Spleen (tissue), 11 donors: ENCODE measurements at regions not wholly inside any gene's neighbourhood (a gene's known extent, or its start where the extent isn't known, plus 50 kb on each side); places are given as distances from the start of the nearest gene placed in this dataset.
A peak's percentile ranks its signal among the peaks of the same experiment; 100 is the strongest.

Source experiments
- DNase-seq: peaks from one replicate; pipeline ENCODE4 v3.0.0-alpha.2; 2020
- H3K27ac ChIP-seq, 8 donors: fragments of 200-600 bp; sonication (generic) in 7 of 8; 1 replicate in 4 of 8; 2 replicates in 4 of 8; pipeline versions ENCODE4 v1.5.0 to v1.8.0; 2016 to 2021; ENCODE audit warnings: inconsistent platforms in 4 of 8, mild to moderate bottlenecking in 4 of 8, moderate library complexity in 1 of 8
- H3K27me3 ChIP-seq, 7 donors: fragments of 200-600 bp; sonication (generic) in 6 of 7; replicated peaks in 1 of 7; 1 replicate in 4 of 7; 2 replicates in 3 of 7; pipeline versions ENCODE4 v1.5.0 to v1.8.0; 2016 to 2021; ENCODE audit warnings: inconsistent platforms in 3 of 7, mild to moderate bottlenecking in 1 of 7
- H3K36me3 ChIP-seq, 6 donors: fragments of 200-600 bp; sonication (generic) in 5 of 6; 1 replicate in 4 of 6; 2 replicates in 2 of 6; pipeline versions ENCODE4 v1.5.0 to v1.8.0; 2016 to 2021; ENCODE audit warnings: inconsistent platforms in 2 of 6
- H3K4me1 ChIP-seq, 6 donors: fragments of 200-600 bp; sonication (generic) in 5 of 6; 1 replicate in 3 of 6; 2 replicates in 3 of 6; pipeline versions ENCODE4 v1.5.0 to v1.8.0; 2016 to 2021; ENCODE audit warnings: inconsistent platforms in 3 of 6
- H3K4me3 ChIP-seq, 8 donors: fragments of 200-600 bp; sonication (generic) in 7 of 8; 1 replicate in 4 of 8; 2 replicates in 4 of 8; pipeline versions ENCODE4 v1.5.0 to v1.8.0; 2016 to 2021; ENCODE audit warnings: inconsistent platforms in 4 of 8, mild to moderate bottlenecking in 4 of 8, moderate library complexity in 2 of 8
- H3K9me3 ChIP-seq, 8 donors: fragments of 200-600 bp; sonication (generic) in 7 of 8; 1 replicate in 4 of 8; 2 replicates in 4 of 8; pipeline versions ENCODE4 v1.5.0 to v1.8.0; 2016 to 2021; ENCODE audit warnings: inconsistent platforms in 4 of 8
- CTCF ChIP-seq, 11 experiments: fragments of 200-600 bp in 7 of 11; fragments of 450-650 bp in 4 of 11; sonication (generic) in 4 of 11; IDR thresholded peaks in 8 of 11; conservative IDR thresholded peaks in 3 of 11; 1 replicate in 7 of 11; 2 replicates in 4 of 11; pipeline versions ENCODE4 v1.4.0 to v1.8.0; 2016 to 2021; ENCODE audit warnings: antibody characterized with exemption in 11 of 11, inconsistent platforms in 4 of 11, mild to moderate bottlenecking in 1 of 11
- POLR2A ChIP-seq, 3 donors: fragments of 450-650 bp; IDR thresholded peaks; one replicate each; pipeline ENCODE4 v1.5.1; 2017; ENCODE audit warnings: antibody characterized with exemption in 3 of 3, mild to moderate bottlenecking in 1 of 3
- POLR2AphosphoS5 ChIP-seq, 3 donors: sonication (generic); formaldehyde crosslinking; IDR thresholded peaks; one replicate each; pipeline ENCODE4 v1.5.1; 2017; ENCODE audit warnings: antibody characterized with exemption in 3 of 3
- WGBS, 5 donors: extraction: QIAGEN DNeasy Blood & Tissue Kit in 3 of 5; methylation state at CpG; one replicate each; pipeline versions ENCODE4 v1.1.5 to v1.1.7; 2013 to 2018; 5-methylcytosine and 5-hydroxymethylcytosine counted together
- intact Hi-C: fragments of 100-400 bp; cut with DNase I; formaldehyde crosslinking; loops from one replicate; pipeline ENCODE4 v1.15.0; 2023; ENCODE audit warnings: low total_unique reads
- donor health status: healthy with polysubstance abuse.
- donor health status: DM: no; HTN: no; CAD: no; lungs with moderate emphysema.
- donor health status: DM: no; HTN: no; CAD: no.
- donor health status: Bipolar disorder and iron deficiency.
- donor health status: healthy.
- donor health status: DM: no; HTN: no; CAD: no.
- donor health status: DM: yes; HTN: yes; CAD: no.

GRCh38 chr14:97029800-97030199 is 232.6 kb downstream of the VRK1 start:
- DNase-seq, result no peak
- Histone ChIP-seq H3K9me3 (peaks cover 0 to 7% (median 0%) of the 10 kb centered on the region in 8 donors), H3K4me3 (no peak overlapping the region), H3K27ac (no peak overlapping the region), H3K4me1 (peaks cover 0 to 11% (median 9%) of the 10 kb centered on the region in 6 donors), H3K36me3 (no peaks in the 10 kb centered on the region), H3K27me3 (peaks cover 0 to 67% (median 20%) of the 10 kb centered on the region in 7 donors)
- 83 to 92% (median 85%) methylated on average over 2 of the region's 2 CpGs for WGBS, 5 donors
- TF ChIP-seq CTCF (IDR thresholded peaks at IDR 0.05 in 8 of 11, conservative IDR thresholded peaks at IDR 0.05 in 3 of 11) (no peak), POLR2A (IDR thresholded peaks at IDR 0.05) (no peak), POLR2AphosphoS5 (IDR thresholded peaks at IDR 0.05) (no peak)
- intact Hi-C loops, result no loop called here

DNA sequence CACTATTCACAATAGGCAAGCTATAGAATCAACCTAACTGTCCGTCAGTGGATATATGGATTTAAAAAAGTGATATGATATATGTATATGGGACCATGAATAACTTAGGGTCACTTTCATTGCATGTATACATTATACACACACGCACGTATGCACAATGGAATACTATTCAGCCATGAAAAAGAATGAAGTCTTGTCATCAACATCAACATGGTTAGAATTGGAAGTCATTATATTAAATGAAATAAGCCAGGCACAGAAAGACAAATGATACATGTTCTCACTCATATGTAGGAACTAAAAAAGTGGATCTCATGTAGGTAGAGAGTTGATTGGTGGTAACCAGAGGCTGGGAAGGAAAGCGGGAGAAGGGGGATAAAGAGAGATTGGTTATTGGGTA is 234.3 kb downstream of the VRK1 start:
- WGBS, 5 donors, result 73 to 98% (median 89%) methylated on average over 4 of the region's 4 CpGs
- H3K9me3 ChIP-seq, result peaks cover 0 to 7% (median 0%) of the 10 kb centered on the region in 8 donors
- H3K27ac ChIP-seq, result no peak overlapping the region
- H3K4me1 ChIP-seq, result peaks cover 0 to 11% (median 9%) of the 10 kb centered on the region in 6 donors
- peaks cover 0 to 67% (median 20%) of the 10 kb centered on the region in 7 donors for H3K27me3 ChIP-seq
- DNase-seq, result no peak
- H3K36me3 ChIP-seq, result no peaks in the 10 kb centered on the region
- TF ChIP-seq CTCF (IDR thresholded peaks at IDR 0.05 in 8 of 11, conservative IDR thresholded peaks at IDR 0.05 in 3 of 11) (no peak), POLR2A (IDR thresholded peaks at IDR 0.05) (no peak), POLR2AphosphoS5 (IDR thresholded peaks at IDR 0.05) (no peak)
- intact Hi-C loops, result no loop called here
- no peak overlapping the region for H3K4me3 ChIP-seq

GRCh38 chr14:97033556-97034081 is 236.4 kb downstream of the VRK1 start:
- H3K36me3 ChIP-seq, result no peaks in the 10 kb centered on the region
- no peak for DNase-seq
- H3K4me3 ChIP-seq, result peak overlapping the region in 6 of 8 donors; percentile 2 to 64 (median 32)
- WGBS, 5 donors, result 24 to 67% (median 29%) methylated on average over 6 to 32 of the region's 32 CpGs
- peaks cover 0 to 11% (median 9%) of the 10 kb centered on the region in 6 donors for H3K4me1 ChIP-seq
- no peak for TF ChIP-seq POLR2A (IDR thresholded peaks at IDR 0.05)
- TF ChIP-seq POLR2AphosphoS5 (IDR thresholded peaks at IDR 0.05), result no peak
- no peak for TF ChIP-seq CTCF (IDR thresholded peaks at IDR 0.05 in 8 of 11, conservative IDR thresholded peaks at IDR 0.05 in 3 of 11)
- peaks cover 0 to 8% (median under 1%) of the 10 kb centered on the region in 8 donors for H3K9me3 ChIP-seq
- H3K27me3 ChIP-seq, result peaks cover 0 to 60% (median 20%) of the 10 kb centered on the region in 7 donors
- intact Hi-C loops, result no loop called here
- H3K27ac ChIP-seq, result no peak overlapping the region

GRCh38 chr14:97036086-97036852 is 239.1 kb downstream of the VRK1 start:
- peaks cover 6 to 34% (median 26%) of the 10 kb centered on the region in 8 donors for H3K9me3 ChIP-seq
- H3K27me3 ChIP-seq, result peaks cover 0 to 53% (median 20%) of the 10 kb centered on the region in 7 donors
- no peak for DNase-seq
- TF ChIP-seq POLR2A (IDR thresholded peaks at IDR 0.05) (no peak), CTCF (IDR thresholded peaks at IDR 0.05 in 8 of 11, conservative IDR thresholded peaks at IDR 0.05 in 3 of 11) (no peak), POLR2AphosphoS5 (IDR thresholded peaks at IDR 0.05) (no peak)
- H3K4me3 ChIP-seq, result no peak overlapping the region
- no peaks in the 10 kb centered on the region for H3K36me3 ChIP-seq
- H3K4me1 ChIP-seq, result peaks cover 0 to 11% (median 9%) of the 10 kb centered on the region in 6 donors
- 73 to 83% (median 77%) methylated on average over 15 to 16 of the region's 16 CpGs for WGBS, 5 donors
- H3K27ac ChIP-seq, result no peak overlapping the region
- intact Hi-C loops, result no loop called here
